Medulla oblongata (tissue), 1 donor: ENCODE measurements at regions not wholly inside any gene's neighbourhood (a gene's known extent, or its start where the extent isn't known, plus 50 kb on each side); places are given as distances from the start of the nearest gene placed in this dataset.

Experiments used
- DNase-seq: peaks from one replicate; pipeline ENCODE4 v3.0.0-alpha.2; 2015; ENCODE audit errors: extremely low spot score

GRCh38 chr6:137434640-137435039 lies 59.6 kb downstream of the OLIG3 start:
- no peak for DNase-seq

- DNase-seq, result peak; percentile 11
Measured at GRCh38 chr6:137432054-137432611, 62.1 kb downstream of the OLIG3 start.

GRCh38 chr6:137430954-137431353 lies 63.2 kb downstream of the OLIG3 start:
- no peak for DNase-seq

- no peak for DNase-seq
Measured at GRCh38 chr6:137427656-137428290, 66.4 kb downstream of the OLIG3 start.

- no peak for DNase-seq
Measured at GRCh38 chr6:137426007-137426689, 68.0 kb downstream of the OLIG3 start.

GRCh38 chr6:137424251-137424650 lies 69.9 kb downstream of the OLIG3 start:
- DNase-seq, result no peak

GRCh38 chr6:137423451-137424168 lies 70.6 kb downstream of the OLIG3 start:
- no peak for DNase-seq

- DNase-seq, result no peak
Measured at GRCh38 chr6:137417396-137417795, 76.8 kb downstream of the OLIG3 start.

GRCh38 chr6:137416376-137417109 lies 77.7 kb downstream of the OLIG3 start:
- DNase-seq, result no peak

- no peak for DNase-seq
Measured at GRCh38 chr6:137415834-137416190, 78.4 kb downstream of the OLIG3 start.

- peak; percentile 93 for DNase-seq
Measured at GRCh38 chr6:137415127-137415833, 78.9 kb downstream of the OLIG3 start.

- DNase-seq, result peak; percentile 34
Measured at GRCh38 chr6:137414599-137414998, 79.6 kb downstream of the OLIG3 start.

GRCh38 chr6:137413482-137413881 lies 80.7 kb downstream of the OLIG3 start:
- DNase-seq, result no peak

- no peak for DNase-seq
Measured at GRCh38 chr6:137412562-137412961, 81.6 kb downstream of the OLIG3 start.

- DNase-seq, result no peak
Measured at GRCh38 chr6:137409266-137409777, 84.9 kb downstream of the OLIG3 start.

GRCh38 chr6:137407816-137408215 lies 86.4 kb downstream of the OLIG3 start:
- DNase-seq, result no peak

GRCh38 chr6:137405806-137406205 lies 88.4 kb downstream of the OLIG3 start:
- no peak for DNase-seq

GRCh38 chr6:137403855-137404254 lies 90.3 kb downstream of the OLIG3 start:
- DNase-seq, result no peak

GRCh38 chr6:137403443-137403842 lies 90.8 kb downstream of the OLIG3 start:
- no peak for DNase-seq

- no peak for DNase-seq
Measured at GRCh38 chr6:137402143-137402680, 92.0 kb downstream of the OLIG3 start.

- no peak for DNase-seq
Measured at GRCh38 chr6:137401088-137401487, 93.1 kb downstream of the OLIG3 start.
